NCI-H460 (cell line): ENCODE measurements at regions not wholly inside any gene's neighbourhood (a gene's known extent, or its start where the extent isn't known, plus 50 kb on each side); places are given as distances from the start of the nearest gene placed in this dataset.

Experiments used
- DNase-seq: peaks from one replicate; pipeline ENCODE4 v3.0.0-alpha.2; 2016; ENCODE audit warnings: low read depth; ENCODE audit errors: extremely low read depth

- no peak for DNase-seq
These were observed 520.4 kb upstream of the CELF2 start for GRCh38 chr10:10497245-10497644.

- DNase-seq: no peak
These were observed 518.9 kb upstream of the CELF2 start for GRCh38 chr10:10498781-10499180.

GRCh38 chr10:10499839-10500238 lies 517.8 kb upstream of the CELF2 start:
- no peak for DNase-seq

GRCh38 chr10:10500937-10501336 lies 516.7 kb upstream of the CELF2 start:
- no peak for DNase-seq

GRCh38 chr10:10503772-10504171 lies 513.9 kb upstream of the CELF2 start:
- no peak for DNase-seq

GRCh38 chr10:10508211-10508610 lies 509.5 kb upstream of the CELF2 start:
- DNase-seq: no peak

- no peak for DNase-seq
These were observed 507.5 kb upstream of the CELF2 start for GRCh38 chr10:10510179-10510578.

- no peak for DNase-seq
These were observed 504.6 kb upstream of the CELF2 start for GRCh38 chr10:10513067-10513466.

GRCh38 chr10:10513898-10514297 lies 503.8 kb upstream of the CELF2 start:
- no peak for DNase-seq

- no peak for DNase-seq
These were observed 502.9 kb upstream of the CELF2 start for GRCh38 chr10:10514797-10515196.

- DNase-seq: no peak
These were observed 502.0 kb upstream of the CELF2 start for GRCh38 chr10:10515479-10516204.

- no peak for DNase-seq
These were observed 501.1 kb upstream of the CELF2 start for GRCh38 chr10:10516346-10517130.

GRCh38 chr10:10517866-10518265 lies 499.8 kb upstream of the CELF2 start:
- DNase-seq: no peak

GRCh38 chr10:10519674-10520073 lies 498.0 kb upstream of the CELF2 start:
- no peak for DNase-seq

GRCh38 chr10:10520491-10521385 lies 496.9 kb upstream of the CELF2 start:
- DNase-seq: no peak

GRCh38 chr10:10526846-10527245 lies 490.8 kb upstream of the CELF2 start:
- no peak for DNase-seq

GRCh38 chr10:10527861-10528562 lies 489.7 kb upstream of the CELF2 start:
- DNase-seq: no peak

GRCh38 chr10:10528563-10528910 lies 489.1 kb upstream of the CELF2 start:
- no peak for DNase-seq

GRCh38 chr10:10530313-10530712 lies 487.4 kb upstream of the CELF2 start:
- DNase-seq: no peak

GRCh38 chr10:10532236-10532635 lies 485.4 kb upstream of the CELF2 start:
- DNase-seq: no peak

- no peak for DNase-seq
These were observed 484.8 kb upstream of the CELF2 start for GRCh38 chr10:10532826-10533225.
